GM19395 (cell line): ENCODE measurements at regions not wholly inside any gene's neighbourhood (a gene's known extent, or its start where the extent isn't known, plus 50 kb on each side); places are given as distances from the start of the nearest gene placed in this dataset.

Source experiments
- ATAC-seq: cut with Tn5 transposase; IDR thresholded peaks from one replicate; pipeline ENCODE4 v1.9.1; 2021; ENCODE audit warnings: mild to moderate bottlenecking, moderate library complexity; ENCODE audit not compliant: unreplicated experiment

DNA sequence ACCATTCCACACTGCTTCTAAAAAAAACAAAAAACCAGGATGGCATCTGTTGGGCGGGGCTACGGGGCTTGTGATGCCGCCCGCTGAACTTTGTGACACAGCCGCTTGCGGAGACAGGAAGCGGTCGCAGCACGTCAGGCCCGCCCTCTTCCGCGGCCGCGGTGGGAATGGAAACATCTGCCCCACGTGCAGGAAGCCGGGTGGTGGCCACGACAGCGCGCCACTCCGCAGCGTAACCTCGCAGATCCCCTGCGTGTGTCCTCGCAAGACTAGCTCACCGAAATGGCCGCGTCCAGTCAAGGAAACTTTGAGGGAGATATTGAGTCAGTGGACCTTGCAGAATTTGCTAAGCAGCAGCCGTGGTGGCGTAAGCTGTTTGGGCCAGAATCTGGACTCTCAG is 168.5 kb downstream of the SUCLG1 start:
- no peak for ATAC-seq

DNA sequence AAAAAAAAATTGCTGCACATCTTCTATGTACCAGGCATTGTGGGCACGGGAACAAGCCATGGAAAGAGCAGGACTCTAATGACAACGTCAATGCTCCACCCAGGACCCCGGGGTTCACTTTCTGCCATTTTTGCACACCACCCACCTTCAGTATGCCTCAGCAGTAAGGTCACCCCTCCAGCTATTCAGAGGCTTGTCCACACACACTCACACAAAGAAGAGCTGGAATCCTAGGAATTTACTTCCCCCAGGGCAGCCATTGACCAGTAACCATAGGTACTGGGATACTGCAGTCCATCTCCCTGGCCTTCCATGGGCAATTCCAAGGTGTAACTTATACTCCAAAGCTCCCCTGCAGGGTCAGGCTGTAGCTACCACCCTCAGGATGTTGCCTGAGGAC is 170.8 kb downstream of the SUCLG1 start:
- ATAC-seq: no peak

DNA sequence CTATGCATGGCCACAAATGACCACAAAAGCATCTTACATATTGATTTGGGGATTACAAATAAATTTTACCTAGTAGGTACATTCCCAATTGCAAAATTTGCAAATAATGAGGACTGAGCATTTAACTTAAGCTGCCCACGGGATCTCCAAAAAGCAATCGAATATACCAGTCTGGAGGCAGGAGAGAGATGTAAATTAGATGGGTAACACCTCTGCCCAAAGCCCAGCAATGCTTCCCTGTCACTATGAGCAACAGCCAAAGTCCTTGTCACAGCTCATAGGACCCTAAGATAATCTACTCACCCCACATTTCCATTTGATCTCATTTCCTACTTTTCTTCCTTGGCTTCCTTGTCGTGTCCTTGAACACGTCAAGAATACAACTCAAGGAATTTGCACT is 172.2 kb downstream of the SUCLG1 start:
- no peak for ATAC-seq

DNA sequence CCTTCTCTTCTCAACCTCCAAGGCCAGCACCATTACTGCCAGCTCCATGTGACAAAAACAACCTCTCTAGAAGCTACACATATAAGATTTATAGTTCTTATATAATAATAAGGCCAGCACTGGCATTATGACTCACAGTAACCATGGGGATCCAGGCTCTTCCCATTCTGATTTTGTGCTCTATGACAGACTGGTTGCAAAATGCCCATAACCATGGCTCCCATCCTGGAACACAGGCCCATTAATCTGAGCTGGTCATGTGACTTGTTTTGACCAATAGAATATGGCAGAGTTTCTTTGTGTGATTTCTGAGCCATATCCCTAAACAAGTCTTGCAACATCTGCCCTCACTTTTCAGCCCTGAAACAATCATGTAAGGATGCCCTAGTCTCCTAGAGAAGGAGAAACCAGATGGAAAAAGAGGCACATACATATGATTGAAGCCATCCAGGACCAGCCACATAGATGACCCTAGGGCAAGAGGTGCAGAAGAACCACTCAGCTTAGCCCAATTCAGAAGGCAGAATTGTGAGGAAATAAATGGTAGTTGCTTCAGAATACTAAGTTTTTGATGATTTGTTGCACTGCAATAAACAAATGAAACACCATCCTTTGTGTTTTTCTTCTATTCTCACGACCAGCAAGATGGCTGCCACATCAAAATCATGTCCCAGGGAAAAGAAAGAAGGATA is 173.9 kb downstream of the SUCLG1 start:
- ATAC-seq: no peak

DNA sequence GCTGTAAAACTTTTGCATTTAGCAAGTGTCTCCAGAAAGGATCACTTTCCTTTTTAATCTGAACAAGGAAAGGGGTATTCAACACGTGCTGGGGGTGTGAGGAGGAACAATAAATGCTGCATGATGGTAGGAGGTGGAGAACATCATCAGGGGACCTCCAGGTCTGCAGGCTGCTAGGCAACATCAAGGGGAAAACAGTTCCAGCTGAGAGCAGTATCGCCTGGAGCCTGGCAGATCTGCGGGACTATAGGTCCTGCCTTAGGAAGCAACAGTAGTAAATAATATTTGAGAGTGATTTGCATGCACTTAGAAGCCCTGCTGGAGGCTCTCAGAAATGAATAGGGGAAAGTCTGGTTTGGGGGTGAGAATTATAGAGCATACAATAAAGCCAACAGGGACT is 175.6 kb downstream of the SUCLG1 start:
- ATAC-seq: no peak

DNA sequence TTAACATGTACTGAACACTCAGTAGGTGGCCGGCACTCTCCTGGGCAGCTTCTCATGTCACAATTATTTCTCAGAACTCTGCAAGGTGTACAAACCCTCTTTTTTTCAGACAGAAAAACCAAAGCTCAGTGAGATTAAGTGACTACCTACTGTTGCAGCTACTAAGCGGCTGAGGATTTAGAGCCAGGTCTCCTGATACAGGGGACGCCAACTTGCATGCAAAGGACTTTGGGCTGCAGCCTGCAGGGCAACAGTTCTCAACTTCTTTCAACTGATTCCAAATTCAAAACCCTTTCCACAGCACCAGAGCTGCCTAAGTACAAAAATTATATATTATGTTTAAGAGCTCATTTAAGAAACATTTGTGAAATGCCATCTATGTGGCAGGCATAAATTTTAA is 177.6 kb downstream of the SUCLG1 start:
- ATAC-seq: no peak

DNA sequence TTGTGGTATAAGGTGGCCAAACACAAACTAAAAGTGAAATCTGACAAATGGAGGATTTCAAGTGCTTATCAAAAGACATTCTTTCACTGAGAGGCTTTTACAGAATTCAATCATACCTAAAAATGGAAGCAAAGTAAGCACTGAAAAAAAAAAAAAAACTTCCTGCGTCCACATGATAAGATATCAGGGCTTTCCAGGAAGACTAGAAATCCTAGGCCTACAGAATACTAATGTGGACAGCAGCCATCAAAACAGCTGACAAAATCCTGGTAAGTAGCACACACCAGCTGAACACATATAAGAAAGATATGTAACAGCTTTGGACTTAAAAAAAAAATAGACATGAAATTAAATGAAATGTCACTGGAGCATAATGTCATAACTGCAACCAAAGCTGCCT is 178.2 kb downstream of the SUCLG1 start:
- ATAC-seq: no peak

DNA sequence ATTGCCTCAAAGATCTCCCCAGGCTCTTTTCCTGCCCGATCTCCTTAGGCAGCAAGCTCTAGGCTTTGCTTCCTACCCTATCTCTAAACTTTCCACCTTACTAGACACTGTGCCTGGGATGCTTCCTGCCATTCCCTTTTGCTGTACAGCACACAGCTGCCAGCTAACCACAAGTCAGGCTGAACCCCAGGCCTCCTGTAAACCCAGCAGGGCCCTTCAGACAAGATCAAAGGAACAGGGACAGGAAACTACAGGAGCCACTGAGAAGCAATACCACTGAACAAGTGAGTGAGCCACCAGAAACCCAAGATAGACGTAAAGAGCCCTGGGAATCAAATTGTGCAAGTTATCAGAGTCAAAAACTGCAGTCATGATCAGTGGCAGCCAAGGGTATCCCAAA is 180.7 kb downstream of the SUCLG1 start:
- no peak for ATAC-seq

DNA sequence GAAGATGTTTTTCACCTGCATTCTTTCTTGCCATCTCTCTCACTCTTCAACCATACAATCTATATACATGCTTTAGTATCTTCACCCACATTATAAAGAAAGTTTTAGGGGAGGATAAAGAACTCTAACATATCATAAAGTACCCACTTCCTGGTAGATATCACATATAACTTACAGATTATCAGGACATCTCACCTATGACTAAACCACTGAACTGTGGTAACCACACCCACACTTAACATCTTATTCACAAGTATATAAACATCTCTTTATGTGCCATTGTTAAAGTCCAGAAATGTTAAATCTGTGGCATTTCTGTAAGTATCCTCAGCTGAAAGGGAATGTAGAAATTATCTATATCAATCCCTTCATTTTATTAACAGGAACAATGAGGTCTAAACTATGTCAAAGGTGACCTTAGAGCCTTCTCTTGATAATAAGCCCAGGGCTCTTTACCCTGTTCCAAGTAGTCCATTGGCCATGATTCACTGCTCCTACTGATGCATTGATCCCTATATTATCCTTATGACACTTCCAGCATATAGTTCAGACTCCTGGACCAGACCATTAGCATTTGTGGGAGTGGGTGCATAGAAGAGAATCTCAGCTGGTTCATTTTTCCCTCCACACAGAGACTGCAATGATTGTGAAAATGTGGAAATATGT is 182.4 kb downstream of the SUCLG1 start:
- ATAC-seq: no peak

DNA sequence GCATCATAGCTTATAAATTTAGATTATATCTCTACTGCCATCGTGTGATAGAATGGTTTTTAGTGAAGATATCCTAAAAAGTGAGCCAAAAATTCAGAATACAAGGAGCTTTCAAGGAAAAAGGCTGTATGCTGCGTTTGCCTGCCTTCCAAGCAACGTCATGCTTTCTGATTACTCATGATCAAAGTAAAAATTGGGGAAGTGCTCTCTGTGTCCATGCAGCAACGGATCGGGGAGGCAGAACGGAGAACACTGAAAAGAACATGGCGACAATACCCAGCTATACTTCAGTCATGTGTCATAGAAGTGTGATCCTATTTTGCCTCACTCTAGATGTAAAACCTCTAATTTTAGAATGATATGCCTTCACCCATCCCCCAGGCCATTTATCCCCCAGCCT is 185.7 kb downstream of the SUCLG1 start:
- ATAC-seq: no peak

DNA sequence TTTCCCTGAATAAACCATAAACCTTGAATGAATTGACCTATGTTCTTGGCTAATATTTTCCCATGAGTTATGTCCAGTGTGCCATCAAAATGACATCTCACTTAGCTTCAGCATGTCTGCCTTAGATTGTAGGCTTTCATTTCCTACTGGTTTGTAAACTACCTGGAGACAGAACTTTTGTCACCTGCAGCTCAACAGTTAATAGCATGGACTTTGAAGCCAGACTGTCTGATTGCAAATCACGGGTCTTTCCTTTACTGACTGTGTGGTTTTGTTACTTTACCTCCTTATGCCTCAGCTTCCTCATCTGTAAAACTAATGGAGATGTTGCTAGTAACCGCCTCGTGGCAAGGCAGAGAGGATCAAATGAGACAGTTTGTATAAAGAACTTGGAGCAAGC is 187.1 kb downstream of the SUCLG1 start:
- no peak for ATAC-seq

DNA sequence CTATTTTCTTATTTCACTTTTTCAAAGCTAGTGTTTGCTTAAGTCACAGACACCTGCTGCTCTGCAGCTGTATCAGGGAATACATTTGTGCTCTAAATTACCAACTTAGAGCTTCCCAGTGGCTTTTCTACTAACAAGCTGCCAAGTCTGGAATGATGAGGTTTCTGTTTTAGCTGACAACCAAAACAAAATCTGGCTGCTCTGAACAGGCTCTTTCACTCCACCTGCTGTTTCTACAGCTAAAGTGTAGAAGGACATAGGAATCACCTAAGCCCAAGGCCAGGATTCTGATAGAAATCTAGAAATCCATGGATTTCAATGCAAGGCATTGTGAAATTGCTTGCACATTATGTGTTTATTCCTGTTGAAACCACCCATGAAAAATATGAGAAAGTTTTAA is 201.2 kb downstream of the SUCLG1 start:
- ATAC-seq: no peak

DNA sequence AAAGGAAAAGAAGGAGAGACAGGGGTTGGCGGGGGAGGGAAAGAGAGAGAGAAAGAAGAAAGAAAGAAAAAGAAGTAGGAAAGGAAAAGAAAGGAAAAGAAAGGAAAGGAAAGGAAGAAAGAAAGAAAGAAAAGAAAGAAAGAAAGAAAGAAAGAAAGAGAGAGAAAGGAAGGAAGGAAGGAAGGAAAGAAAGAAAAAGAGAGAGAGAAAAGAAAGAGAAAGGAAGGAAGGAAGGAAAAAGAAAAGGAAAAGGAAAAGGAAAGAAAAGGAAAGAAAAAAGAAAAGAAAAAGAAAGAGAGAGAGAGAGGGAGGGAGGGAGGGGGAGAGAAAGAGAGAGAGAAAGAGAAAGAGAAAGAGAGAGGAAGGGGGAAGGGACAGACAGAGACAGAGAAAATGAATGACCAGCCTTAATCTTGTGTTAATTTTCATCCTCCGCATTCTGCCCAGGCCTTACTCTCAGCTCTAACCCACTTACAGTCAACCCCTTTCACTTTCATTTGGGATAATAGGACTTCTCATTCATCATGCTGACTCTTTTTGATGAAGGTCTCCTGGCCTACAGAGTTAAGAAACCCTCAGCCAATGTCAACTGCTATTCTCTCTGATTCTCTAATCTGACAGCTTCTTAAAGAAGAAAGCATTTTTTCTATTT is 207.3 kb downstream of the SUCLG1 start:
- ATAC-seq: no peak

DNA sequence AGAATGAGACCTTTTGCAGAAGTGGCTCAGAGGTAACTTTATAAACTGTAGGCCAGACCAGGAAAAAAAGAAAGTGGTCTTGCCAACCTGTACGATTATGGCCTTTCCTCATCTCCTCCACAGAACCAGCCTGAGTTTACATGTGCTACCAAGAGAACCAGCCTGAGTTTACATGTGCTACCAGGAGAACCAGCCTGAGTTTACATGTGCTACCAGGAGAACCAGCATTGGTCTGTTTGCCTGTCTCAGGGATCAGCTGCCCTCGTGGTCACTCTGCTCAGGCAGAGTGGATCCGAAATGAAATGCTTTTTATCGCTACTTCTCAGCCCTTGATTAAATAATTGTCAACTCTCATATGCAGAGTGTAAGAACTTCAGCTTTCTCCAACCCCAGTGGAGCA is 209.9 kb downstream of the SUCLG1 start:
- no peak for ATAC-seq

DNA sequence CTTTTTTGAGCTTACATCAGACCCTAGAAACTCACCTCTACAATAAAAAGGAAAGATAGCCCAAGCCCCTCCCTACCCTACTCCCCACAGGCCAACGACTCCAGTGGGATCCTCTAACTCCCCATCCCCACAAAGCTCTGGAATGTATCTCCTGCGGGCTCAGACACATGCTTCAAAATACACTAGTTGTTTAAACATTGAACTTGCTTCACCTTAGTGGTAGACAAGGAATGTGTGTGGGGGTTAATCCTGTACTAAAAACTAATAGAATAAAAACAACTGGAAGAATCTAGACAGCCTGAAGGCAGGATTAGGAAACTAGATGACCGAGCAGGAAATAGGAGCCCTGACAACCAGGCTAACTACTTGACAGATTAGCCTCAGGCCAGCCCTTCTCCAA is 211.5 kb downstream of the SUCLG1 start:
- ATAC-seq: no peak

DNA sequence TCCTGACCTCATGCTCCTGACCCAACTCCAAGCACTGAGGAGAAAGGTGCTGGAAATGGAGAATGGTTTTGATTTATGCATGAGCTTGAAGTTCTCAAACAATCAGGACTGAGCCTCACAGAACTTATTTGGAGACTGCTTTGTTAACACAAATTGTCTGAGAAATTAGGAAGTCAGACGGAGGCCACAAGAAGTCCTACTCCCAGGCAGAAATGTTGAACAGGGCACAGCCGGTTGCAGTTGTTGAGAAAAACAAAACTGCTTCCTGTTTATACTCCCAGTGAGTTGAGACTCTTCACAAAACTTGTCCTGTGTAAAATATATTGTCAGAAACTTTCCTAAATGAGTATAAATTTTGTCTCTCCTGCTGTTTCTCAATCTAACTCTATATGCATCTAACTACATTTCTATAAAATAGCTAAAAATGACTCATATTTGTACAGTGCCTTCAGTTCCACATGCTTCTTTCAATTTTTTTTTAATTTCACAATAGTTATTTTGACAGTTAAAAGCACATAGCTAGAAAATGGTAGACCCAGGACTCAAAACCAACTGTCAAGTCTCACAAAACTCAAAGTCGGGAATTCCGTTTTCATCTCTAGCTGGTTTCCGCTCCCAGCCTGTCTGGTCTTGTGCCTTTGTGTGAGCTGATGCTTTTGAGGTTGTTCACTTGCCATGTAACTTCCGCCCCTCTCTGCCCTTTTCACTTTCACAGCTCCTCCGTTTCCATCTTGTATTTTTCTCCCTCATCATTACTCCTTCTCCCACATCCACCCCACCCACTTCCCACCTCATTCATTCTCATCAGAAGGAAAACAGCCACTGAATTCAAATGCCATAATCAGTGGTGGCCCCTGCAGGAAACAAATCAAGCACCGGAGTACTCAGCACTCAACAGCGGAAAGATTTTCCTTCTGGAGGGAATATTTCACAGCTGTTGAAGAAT is 215.0 kb downstream of the SUCLG1 start:
- ATAC-seq: no peak

DNA sequence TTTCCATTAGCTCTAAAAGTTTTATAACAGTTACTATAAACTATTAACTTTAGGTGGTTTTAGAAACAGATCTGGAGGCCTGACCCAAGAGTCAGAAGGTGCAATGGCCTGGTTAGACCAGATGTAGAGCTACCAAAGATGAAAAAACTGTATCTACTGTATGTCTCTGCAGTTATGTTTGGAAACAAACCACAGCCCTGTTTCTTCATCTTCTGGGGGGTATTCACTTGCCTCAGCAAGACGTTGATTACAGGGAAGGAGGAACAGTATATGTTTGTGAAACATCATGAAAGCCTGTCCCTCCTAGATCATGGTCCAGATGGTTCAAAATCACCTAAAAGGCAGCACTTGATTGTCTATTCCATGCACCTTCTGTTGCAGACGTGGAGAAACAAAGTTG is 220.2 kb downstream of the SUCLG1 start:
- ATAC-seq: no peak

DNA sequence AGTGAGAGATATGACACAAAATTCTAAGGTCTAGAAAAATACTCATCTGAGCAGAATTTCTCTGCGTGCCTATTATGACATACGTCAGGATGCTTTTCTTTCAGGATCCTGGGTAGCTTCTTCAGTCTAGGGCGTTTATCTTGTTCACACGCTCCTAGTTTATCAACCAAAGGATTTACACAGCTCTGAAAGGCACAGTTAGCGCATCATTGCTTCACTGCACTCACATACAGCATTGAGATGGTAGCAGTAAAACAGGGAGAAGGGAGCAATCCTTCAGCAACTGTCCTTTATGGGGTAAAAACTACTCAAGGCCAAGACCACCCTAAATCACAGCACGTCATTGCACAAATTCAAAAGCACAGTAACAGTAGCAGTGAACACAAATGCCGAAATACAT is 222.8 kb downstream of the SUCLG1 start:
- no peak for ATAC-seq

DNA sequence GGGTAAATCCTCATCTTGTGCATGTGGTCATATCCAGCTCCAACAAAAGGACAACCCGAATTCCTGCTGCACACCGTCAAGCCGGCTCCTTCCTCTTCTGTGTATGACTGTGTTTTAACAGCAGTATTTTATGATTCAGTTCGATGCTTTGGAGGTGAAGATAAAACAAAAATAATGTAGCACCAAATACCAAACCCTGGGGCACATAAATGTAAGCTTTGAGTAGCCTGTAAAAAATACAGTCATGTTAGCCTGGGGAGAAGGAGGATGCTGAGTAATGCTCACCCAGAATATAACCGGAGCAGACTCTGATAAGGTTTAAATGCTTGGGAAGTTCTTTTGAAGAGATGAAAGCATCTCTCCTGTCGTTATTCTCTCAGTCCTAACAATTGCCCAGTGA is 225.0 kb downstream of the SUCLG1 start:
- no peak for ATAC-seq

DNA sequence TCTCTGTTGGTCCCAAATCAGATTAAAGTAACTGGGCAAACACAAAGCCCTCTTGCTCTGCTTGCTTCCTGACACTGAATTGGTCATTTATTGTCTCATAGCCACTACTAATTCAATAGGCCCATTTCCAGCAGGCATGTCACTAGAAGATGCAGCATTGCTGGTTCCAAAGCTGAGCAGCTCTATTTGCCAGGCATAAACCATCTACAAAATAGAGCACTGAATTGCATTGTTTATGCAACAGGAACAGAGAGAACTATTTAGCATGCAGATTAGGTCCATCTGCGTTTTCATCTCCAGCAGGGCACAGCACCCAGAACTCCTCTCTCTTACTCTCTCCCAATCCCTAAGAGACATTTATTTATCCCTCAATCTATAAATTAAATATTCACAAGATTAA is 227.6 kb downstream of the SUCLG1 start:
- no peak for ATAC-seq

DNA sequence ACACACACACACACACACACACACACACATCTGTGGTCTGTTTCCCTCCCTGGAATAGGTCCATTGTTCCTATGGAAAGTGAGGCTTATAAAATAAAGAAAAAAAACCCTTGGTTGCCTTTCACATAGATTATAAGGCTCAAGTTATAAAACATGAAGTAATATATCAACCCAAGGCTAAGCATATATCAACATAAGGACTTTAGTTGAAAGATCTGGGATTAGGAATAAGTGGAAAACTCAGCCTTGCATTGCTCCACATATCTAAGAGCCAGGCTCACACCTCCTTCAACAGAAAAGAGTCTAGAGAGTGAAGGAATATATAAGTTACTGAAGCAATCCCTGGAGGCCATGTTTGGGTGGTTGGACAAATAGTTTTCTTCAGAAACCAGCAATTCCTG is 235.0 kb downstream of the SUCLG1 start:
- ATAC-seq: no peak
